ENCODE measurements at regions not wholly inside any gene's neighbourhood (a gene's known extent, or its start where the extent isn't known, plus 50 kb on each side); places are given as distances from the start of the nearest gene placed in this dataset.

GRCh38 chr11:17150521-17150920 lies 57.3 kb downstream of the PIK3C2A start:
- TF ChIP-seq, protein P1, sequence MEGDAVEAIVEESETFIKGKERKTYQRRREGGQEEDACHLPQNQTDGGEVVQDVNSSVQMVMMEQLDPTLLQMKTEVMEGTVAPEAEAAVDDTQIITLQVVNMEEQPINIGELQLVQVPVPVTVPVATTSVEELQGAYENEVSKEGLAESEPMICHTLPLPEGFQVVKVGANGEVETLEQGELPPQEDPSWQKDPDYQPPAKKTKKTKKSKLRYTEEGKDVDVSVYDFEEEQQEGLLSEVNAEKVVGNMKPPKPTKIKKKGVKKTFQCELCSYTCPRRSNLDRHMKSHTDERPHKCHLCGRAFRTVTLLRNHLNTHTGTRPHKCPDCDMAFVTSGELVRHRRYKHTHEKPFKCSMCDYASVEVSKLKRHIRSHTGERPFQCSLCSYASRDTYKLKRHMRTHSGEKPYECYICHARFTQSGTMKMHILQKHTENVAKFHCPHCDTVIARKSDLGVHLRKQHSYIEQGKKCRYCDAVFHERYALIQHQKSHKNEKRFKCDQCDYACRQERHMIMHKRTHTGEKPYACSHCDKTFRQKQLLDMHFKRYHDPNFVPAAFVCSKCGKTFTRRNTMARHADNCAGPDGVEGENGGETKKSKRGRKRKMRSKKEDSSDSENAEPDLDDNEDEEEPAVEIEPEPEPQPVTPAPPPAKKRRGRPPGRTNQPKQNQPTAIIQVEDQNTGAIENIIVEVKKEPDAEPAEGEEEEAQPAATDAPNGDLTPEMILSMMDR (IDR thresholded peaks at IDR 0.05) = no peak
- no peaks in the 10 kb centered on the region for H3K27me3 ChIP-seq (replicated peaks; ENCODE audit: insufficient read depth)
- H3K4me3 ChIP-seq = no peak overlapping the region
- no peaks in the 10 kb centered on the region for H3K9me3 ChIP-seq
- H3K27ac ChIP-seq = peak overlapping the region in 1 of 2 donors; percentile 50
- H3K36me3 ChIP-seq = peaks cover 2% of the 10 kb centered on the region
- H3K4me1 ChIP-seq (ENCODE audit: control insufficient read depth in 1 of 2, low read depth in 2 of 2) = peaks cover 23 to 27% of the 10 kb centered on the region in 2 donors
- DNase-seq (ENCODE audit: low spot score) (no peak), ATAC-seq (ENCODE audit: insufficient number of reproducible peaks, low FRiP score, low read depth) (no peak)

DNA sequence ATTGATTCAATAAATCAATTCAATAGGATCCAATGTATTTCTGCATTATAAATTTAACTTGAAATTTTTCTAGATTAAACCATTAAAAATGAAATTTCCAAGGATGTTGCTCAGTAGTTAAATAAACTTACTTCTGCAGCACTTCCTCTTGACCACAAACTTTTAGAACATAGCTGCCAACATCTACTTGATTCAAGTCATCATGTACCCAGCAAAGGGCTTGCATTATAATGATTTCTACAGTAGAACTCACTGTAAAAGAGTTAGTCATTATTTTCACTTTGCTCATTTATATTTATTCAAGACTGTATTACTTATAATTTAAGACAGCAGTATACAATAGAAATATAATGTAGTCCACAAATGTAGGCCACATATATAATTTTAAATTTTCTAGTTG lies 59.2 kb downstream of the PIK3C2A start:
- H3K4me3 ChIP-seq = no peak overlapping the region
- H3K4me1 ChIP-seq (ENCODE audit: control insufficient read depth in 1 of 2, low read depth in 2 of 2) = peaks cover 9 to 17% of the 10 kb centered on the region in 2 donors
- peaks cover 14% of the 10 kb centered on the region for H3K36me3 ChIP-seq
- TF ChIP-seq, protein P1 (IDR thresholded peaks at IDR 0.05) = no peak
- H3K9me3 ChIP-seq = no peaks in the 10 kb centered on the region
- ATAC-seq (ENCODE audit: insufficient number of reproducible peaks, low FRiP score, low read depth) (no peak), DNase-seq (ENCODE audit: low spot score) (no peak)
- no peaks in the 10 kb centered on the region for H3K27me3 ChIP-seq (replicated peaks; ENCODE audit: insufficient read depth)
- H3K27ac ChIP-seq = no peak overlapping the region

DNA sequence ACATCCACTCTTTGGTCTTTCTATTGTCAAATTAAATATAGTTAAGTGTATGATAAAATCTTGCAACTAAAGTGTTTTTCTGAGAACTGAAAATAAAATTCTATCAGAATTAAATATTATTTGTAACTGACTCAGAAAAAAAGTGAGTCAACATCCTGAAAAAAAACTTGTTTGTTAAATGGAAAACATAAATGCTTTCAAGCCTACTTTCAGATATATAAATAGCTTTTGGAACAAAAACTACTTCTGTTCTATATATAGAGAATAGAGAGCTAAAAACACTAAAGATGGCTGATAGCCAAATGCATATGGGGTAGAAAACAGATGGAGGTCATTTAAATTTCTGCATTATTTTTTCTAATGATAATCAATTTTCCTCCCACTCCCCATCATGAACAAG lies 61.8 kb downstream of the PIK3C2A start:
- TF ChIP-seq, protein P1 (IDR thresholded peaks at IDR 0.05) = no peak
- no peak overlapping the region for H3K27ac ChIP-seq
- DNase-seq (ENCODE audit: low spot score) (no peak), ATAC-seq (ENCODE audit: insufficient number of reproducible peaks, low FRiP score, low read depth) (no peak)
- H3K4me3 ChIP-seq = no peak overlapping the region
- H3K4me1 ChIP-seq (ENCODE audit: control insufficient read depth in 1 of 2, low read depth in 2 of 2) = peaks cover 8 to 13% of the 10 kb centered on the region in 2 donors
- no peaks in the 10 kb centered on the region for H3K9me3 ChIP-seq
- H3K27me3 ChIP-seq (replicated peaks; ENCODE audit: insufficient read depth) = no peaks in the 10 kb centered on the region
- peaks cover 14% of the 10 kb centered on the region for H3K36me3 ChIP-seq

GRCh38 chr11:17142450-17142849 lies 65.0 kb upstream of the RPS13 start:
- DNase-seq (ENCODE audit: low spot score) (no peak), ATAC-seq (ENCODE audit: insufficient number of reproducible peaks, low FRiP score, low read depth) (no peak)
- no peaks in the 10 kb centered on the region for H3K9me3 ChIP-seq
- TF ChIP-seq, protein P1 (IDR thresholded peaks at IDR 0.05) = no peak
- no peaks in the 10 kb centered on the region for H3K4me1 ChIP-seq (ENCODE audit: control insufficient read depth in 1 of 2, low read depth in 2 of 2)
- no peaks in the 10 kb centered on the region for H3K27me3 ChIP-seq (replicated peaks; ENCODE audit: insufficient read depth)
- H3K4me3 ChIP-seq = no peak overlapping the region
- H3K27ac ChIP-seq = no peak overlapping the region
- H3K36me3 ChIP-seq = peaks cover 14% of the 10 kb centered on the region

DNA sequence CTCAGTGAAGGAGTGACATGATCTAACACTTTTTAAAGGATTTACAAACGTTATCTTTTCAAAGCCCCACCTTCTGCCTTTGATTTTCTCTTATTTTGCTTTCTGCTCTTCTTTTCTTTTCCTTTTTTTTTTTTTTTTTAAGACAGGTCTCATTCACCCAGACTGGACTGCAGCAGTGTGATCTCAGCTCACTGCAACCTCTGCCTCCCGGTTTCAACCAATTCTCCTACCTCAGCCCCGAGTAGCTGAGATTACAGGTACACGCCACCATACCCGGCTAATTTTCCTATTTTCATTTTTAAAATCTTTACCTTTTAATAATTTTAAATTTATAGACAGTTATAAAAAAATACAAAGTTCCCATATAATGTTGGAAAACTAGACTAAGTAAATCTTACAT lies 63.7 kb upstream of the RPS13 start:
- Histone ChIP-seq H3K9me3 (no peaks in the 10 kb centered on the region), H3K36me3 (peaks cover 14% of the 10 kb centered on the region), H3K4me1 (ENCODE audit: control insufficient read depth in 1 of 2, low read depth in 2 of 2) (no peaks in the 10 kb centered on the region), H3K27me3 (replicated peaks; ENCODE audit: insufficient read depth) (no peaks in the 10 kb centered on the region), H3K4me3 (no peak overlapping the region), H3K27ac (no peak overlapping the region)
- no peak for ATAC-seq (ENCODE audit: insufficient number of reproducible peaks, low FRiP score, low read depth)
- TF ChIP-seq, protein P1 (IDR thresholded peaks at IDR 0.05) = no peak
- no peak for DNase-seq (ENCODE audit: low spot score)

Data from thoracic aorta (tissue), 2 donors.